A673 (cell line): ENCODE measurements at regions not wholly inside any gene's neighbourhood (a gene's known extent, or its start where the extent isn't known, plus 50 kb on each side); places are given as distances from the start of the nearest gene placed in this dataset.

Experiments used
- BruUV-seq: library from RNA; stranded (reverse); fragments of 400-500 nt; replicated peaks from 2 replicates; lab custom pipeline; 2021; lab: Mats Ljungman, UMichigan
- CTCF ChIA-PET: fragments of 300-600 bp; sonication (Branson Sonifier 250); formaldehyde crosslinking; loops from one replicate; lab custom pipeline; 2022; ENCODE audit warnings: antibody characterized with exemption; lab: Charles Lee
- POLR2A ChIA-PET: fragments of 300-600 bp; sonication (Branson Sonifier 250); formaldehyde crosslinking; loops from one replicate; lab custom pipeline; 2022; ENCODE audit warnings: antibody characterized with exemption; ENCODE audit not compliant: low non-redundant PET; lab: Charles Lee
- DNase-seq: peaks from one replicate; pipeline ENCODE4 v3.0.0-alpha.2; 2015; ENCODE audit warnings: low spot score
- H3K27ac ChIP-seq: fragments of 200-600 bp; sonication (generic); 2 replicates; pipeline ENCODE4 v1.5.1; 2016; ENCODE audit warnings: mixed run types, low read depth, mild to moderate bottlenecking, mixed read lengths, antibody characterized with exemption, low read length; ENCODE audit not compliant: poor library complexity, severe bottlenecking
- H3K27me3 ChIP-seq: fragments of 200-600 bp; sonication (generic); replicated peaks from 2 replicates; pipeline ENCODE4 v1.6.1; 2017; ENCODE audit warnings: mixed run types, low read depth, mild to moderate bottlenecking, mixed read lengths, antibody characterized with exemption, low read length; ENCODE audit not compliant: insufficient read depth, poor library complexity
- H3K36me3 ChIP-seq: fragments of 200-600 bp; sonication (generic); 2 replicates; pipeline ENCODE4 v1.6.1; 2016; ENCODE audit warnings: mixed run types, mild to moderate bottlenecking, mixed read lengths, antibody characterized with exemption, low read length; ENCODE audit not compliant: insufficient read depth, poor library complexity, severe bottlenecking
- H3K4me1 ChIP-seq: fragments of 200-600 bp; sonication (generic); 2 replicates; pipeline ENCODE4 v1.6.1; 2017; ENCODE audit warnings: mixed run types, mild to moderate bottlenecking, mixed read lengths, antibody characterized with exemption, low read length; ENCODE audit not compliant: insufficient read depth, poor library complexity, severe bottlenecking
- H3K4me3 ChIP-seq: fragments of 200-600 bp; sonication (generic); 2 replicates; pipeline ENCODE4 v1.5.1; 2016; ENCODE audit warnings: low read depth, mixed run types, mild to moderate bottlenecking, mixed read lengths, low read length; ENCODE audit not compliant: poor library complexity, severe bottlenecking
- H3K9me3 ChIP-seq: fragments of 200-600 bp; sonication (generic); 2 replicates; pipeline ENCODE4 v1.6.1; 2016; ENCODE audit warnings: mixed run types, low read depth, mild to moderate bottlenecking, mixed read lengths, antibody characterized with exemption, low read length; ENCODE audit not compliant: poor library complexity, severe bottlenecking
- EZH2 ChIP-seq: fragments of 200-600 bp; sonication (generic); IDR thresholded peaks from 2 replicates; pipeline ENCODE4 v1.6.1; 2017; ENCODE audit warnings: borderline replicate concordance, low read depth, mild to moderate bottlenecking, mixed read lengths, antibody characterized with exemption, low read length; ENCODE audit not compliant: poor library complexity, severe bottlenecking
- intact Hi-C: fragments of 100-400 bp; cut with micrococcal nuclease; formaldehyde crosslinking; loops from one replicate; pipeline ENCODE4 v1.10.0; 2022; ENCODE audit not compliant: unreplicated experiment
- TF ChIP-seq, protein P1 (sequence below): fragments of 300-800, 200-600 bp; sonication (generic); conservative IDR thresholded peaks from 2 replicates; pipeline ENCODE4 v1.5.1; 2017; ENCODE audit warnings: low read depth, mild to moderate bottlenecking, antibody characterized with exemption, low read length, moderate library complexity, mixed read lengths

- ChIA-PET CTCF (no interaction called here), POLR2A (no interaction called here)
- peak; percentile 45 for DNase-seq
- no peak for TF ChIP-seq EZH2
- TF ChIP-seq, protein P1, sequence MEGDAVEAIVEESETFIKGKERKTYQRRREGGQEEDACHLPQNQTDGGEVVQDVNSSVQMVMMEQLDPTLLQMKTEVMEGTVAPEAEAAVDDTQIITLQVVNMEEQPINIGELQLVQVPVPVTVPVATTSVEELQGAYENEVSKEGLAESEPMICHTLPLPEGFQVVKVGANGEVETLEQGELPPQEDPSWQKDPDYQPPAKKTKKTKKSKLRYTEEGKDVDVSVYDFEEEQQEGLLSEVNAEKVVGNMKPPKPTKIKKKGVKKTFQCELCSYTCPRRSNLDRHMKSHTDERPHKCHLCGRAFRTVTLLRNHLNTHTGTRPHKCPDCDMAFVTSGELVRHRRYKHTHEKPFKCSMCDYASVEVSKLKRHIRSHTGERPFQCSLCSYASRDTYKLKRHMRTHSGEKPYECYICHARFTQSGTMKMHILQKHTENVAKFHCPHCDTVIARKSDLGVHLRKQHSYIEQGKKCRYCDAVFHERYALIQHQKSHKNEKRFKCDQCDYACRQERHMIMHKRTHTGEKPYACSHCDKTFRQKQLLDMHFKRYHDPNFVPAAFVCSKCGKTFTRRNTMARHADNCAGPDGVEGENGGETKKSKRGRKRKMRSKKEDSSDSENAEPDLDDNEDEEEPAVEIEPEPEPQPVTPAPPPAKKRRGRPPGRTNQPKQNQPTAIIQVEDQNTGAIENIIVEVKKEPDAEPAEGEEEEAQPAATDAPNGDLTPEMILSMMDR = no peak
- H3K27me3 ChIP-seq = no peaks in the 10 kb centered on the region
- intact Hi-C loops = loop anchor here (5.0 kb wide), 1 partner anchor 68 kb away; no protein-coding TSS in a partner anchor
- BruUV-seq = no TSS peak
- H3K27ac ChIP-seq = no peak overlapping the region
- no peaks in the 10 kb centered on the region for H3K9me3 ChIP-seq
- peaks cover 6% of the 10 kb centered on the region for H3K4me1 ChIP-seq
- no peaks in the 10 kb centered on the region for H3K36me3 ChIP-seq
- H3K4me3 ChIP-seq = no peak overlapping the region
These were observed 648.1 kb downstream of the TOX3 start for GRCh38 chr16:51898872-51899271.

DNA sequence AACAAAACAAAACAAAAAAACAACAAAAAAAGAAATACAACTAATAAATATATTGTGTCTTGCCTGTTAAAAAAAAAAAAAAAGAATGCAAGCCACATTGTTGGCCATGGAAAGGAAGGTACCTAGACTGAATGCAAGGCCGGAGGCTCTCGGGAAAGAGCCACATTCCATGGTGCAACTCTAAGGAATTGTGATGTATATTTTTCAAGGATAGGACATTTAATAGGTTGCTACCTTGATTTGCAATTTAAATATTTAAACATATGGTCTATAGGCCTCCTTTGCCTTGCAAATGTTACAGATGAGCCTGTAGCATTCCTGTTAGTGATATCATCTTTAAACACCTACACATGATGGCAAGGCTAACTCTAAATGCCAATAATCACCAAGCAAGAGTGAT is 650.9 kb downstream of the TOX3 start:
- intact Hi-C loops = loop anchor here (5.0 kb wide), 1 partner anchor 71 kb away; no protein-coding TSS in a partner anchor
- Histone ChIP-seq H3K27ac (no peak overlapping the region), H3K4me1 (peaks cover 6% of the 10 kb centered on the region), H3K9me3 (no peaks in the 10 kb centered on the region), H3K36me3 (no peaks in the 10 kb centered on the region), H3K27me3 (no peaks in the 10 kb centered on the region), H3K4me3 (no peak overlapping the region)
- no peak for DNase-seq
- ChIA-PET CTCF (no interaction called here), POLR2A (no interaction called here)
- no TSS peak for BruUV-seq
- TF ChIP-seq, protein P1 = no peak
- TF ChIP-seq EZH2 = no peak

DNA sequence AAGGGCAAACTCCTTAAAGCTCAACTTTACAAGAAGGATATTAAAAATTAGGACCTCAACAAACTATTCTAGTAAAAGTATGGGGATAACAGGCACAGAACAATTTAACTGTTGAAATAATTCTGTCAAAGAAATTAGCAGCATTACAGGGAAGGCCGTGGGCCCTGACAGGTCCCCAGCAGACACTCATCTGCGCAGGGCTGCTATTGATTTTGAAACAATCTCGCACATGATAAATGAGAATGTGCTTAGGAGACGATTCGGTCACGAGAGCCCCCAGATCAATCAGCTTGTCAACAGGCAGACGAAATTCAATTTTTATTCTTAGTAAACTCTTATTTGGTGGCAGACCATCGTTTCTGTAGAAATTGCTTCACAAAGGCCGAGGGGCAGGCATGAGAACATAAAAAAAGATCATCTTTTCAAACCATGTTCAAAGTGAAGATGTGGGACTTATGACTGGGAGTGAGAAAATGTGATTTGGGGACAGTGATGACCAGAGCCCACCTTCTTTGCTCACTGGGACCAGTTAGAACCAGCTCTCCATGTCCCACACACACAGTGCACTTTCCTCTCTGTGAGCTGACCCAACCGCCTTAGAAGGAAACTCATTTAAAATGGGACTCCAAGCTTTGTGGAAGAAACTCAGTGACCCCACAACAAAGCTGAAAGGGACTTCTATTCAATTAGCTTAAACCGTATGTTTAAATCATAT is 654.5 kb downstream of the TOX3 start:
- POLR2A ChIA-PET = interaction anchor here (0.7 kb wide), 1 partner anchor 98 kb away, joined by 3 read pairs; no protein-coding TSS in a partner anchor
- H3K27ac ChIP-seq = no peak overlapping the region
- BruUV-seq = no TSS peak

More for the DNA sequence above, 654.5 kb downstream of the TOX3 start:
- Histone ChIP-seq H3K4me3 (no peak overlapping the region), H3K27me3 (no peaks in the 10 kb centered on the region), H3K36me3 (no peaks in the 10 kb centered on the region), H3K9me3 (no peaks in the 10 kb centered on the region), H3K4me1 (no peaks in the 10 kb centered on the region)
- TF ChIP-seq, protein P1 = no peak
- TF ChIP-seq EZH2 = no peak
- intact Hi-C loops = no loop called here
- DNase-seq = no peak
- CTCF ChIA-PET = no interaction called here
